Large intestine (tissue), 3 donors: ENCODE measurements at regions not wholly inside any gene's neighbourhood (a gene's known extent, or its start where the extent isn't known, plus 50 kb on each side); places are given as distances from the start of the nearest gene placed in this dataset.
"Not testable (repeated sequence)": the region's sequence is repeated elsewhere in the genome, so short reads cannot be mapped to it uniquely, and the experiment has no call there.

Experiments used
- DNase-seq, 2 donors: peaks; one replicate each; pipeline versions ENCODE4 v3.0.0 to v3.0.0-alpha.2; 2013
- H3K27ac ChIP-seq: one replicate; pipeline ENCODE4 v1.5.1; 2013; ENCODE audit warnings: low read length
- H3K27me3 ChIP-seq: 2 replicates; pipeline ENCODE4 v1.6.1; 2013; ENCODE audit warnings: low read length; ENCODE audit not compliant: control insufficient read depth, insufficient read depth
- H3K36me3 ChIP-seq: 2 replicates; pipeline ENCODE4 v1.6.1; 2013; ENCODE audit warnings: low read length; ENCODE audit not compliant: control insufficient read depth, insufficient read depth
- H3K4me1 ChIP-seq: one replicate; pipeline ENCODE4 v1.6.1; 2013; ENCODE audit warnings: low read length; ENCODE audit not compliant: control insufficient read depth, insufficient read depth
- H3K4me3 ChIP-seq: one replicate; pipeline ENCODE4 v1.5.1; 2013; ENCODE audit warnings: low read length
- H3K9me3 ChIP-seq: one replicate; pipeline ENCODE4 v1.6.1; 2013; ENCODE audit warnings: mild to moderate bottlenecking, low read depth, low read length, moderate library complexity; ENCODE audit not compliant: control insufficient read depth
- WGBS: methylation state at CpG from one replicate; pipeline ENCODE4 v1.1.5; 2013; ENCODE audit warnings: low lambda C conversion rate; ENCODE audit not compliant: insufficient coverage; 5-methylcytosine and 5-hydroxymethylcytosine counted together

DNA sequence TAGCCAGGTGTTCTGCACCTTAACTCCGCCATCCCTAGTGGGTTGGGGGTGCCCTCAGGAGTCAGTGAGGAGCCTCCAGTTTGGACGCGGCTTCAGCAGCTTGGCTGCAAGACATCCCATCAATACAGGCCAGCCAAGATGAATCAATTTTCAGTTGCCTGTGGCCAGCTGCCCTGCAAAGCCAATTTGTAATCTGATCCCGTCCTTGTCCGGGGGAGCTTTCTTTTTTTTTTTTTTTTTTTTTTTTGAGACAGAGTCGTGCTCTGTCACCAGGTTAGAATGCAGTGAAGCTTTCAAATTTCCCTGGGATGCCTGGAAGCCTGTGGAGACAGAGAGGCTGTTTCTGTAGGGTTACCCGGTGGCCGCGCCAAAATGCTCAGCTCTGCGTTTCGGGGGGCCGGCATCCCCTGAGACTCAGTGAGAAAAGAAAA, 192.5 kb downstream of the ASMT start:
- Histone ChIP-seq H3K27ac (no peak overlapping the region), H3K36me3 (no peaks in the 10 kb centered on the region), H3K4me3 (no peak overlapping the region), H3K4me1 (no peaks in the 10 kb centered on the region), H3K27me3 (no peaks in the 10 kb centered on the region), H3K9me3 (no peaks in the 10 kb centered on the region)
- DNase-seq, result no peak
- no CpG with 5 or more reads among the region's 12 CpGs for WGBS

DNA sequence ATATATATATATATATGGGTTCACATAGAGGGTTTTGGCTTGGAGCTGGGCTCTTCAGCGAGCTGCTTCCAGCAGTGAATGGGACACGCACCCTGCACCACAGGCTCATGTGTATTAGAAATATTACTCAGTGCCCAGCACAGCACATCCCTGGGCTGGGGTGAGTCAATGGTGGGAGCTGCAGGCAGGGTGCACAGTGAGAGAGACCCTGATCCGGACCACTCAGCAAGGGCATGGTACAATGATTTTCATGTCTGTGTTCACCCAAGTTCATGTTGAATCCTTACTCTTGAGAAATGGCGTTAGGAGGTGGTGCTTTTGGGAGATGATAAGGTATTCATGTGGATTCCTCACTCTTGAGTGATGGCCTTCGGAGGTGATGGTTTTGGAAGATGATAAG, 194.7 kb downstream of the ASMT start:
- Histone ChIP-seq H3K4me3 (no peak overlapping the region), H3K27ac (no peak overlapping the region), H3K36me3 (no peaks in the 10 kb centered on the region), H3K9me3 (no peaks in the 10 kb centered on the region), H3K4me1 (no peaks in the 10 kb centered on the region), H3K27me3 (no peaks in the 10 kb centered on the region)
- no CpG with 5 or more reads among the region's 5 CpGs for WGBS
- no peak for DNase-seq

DNA sequence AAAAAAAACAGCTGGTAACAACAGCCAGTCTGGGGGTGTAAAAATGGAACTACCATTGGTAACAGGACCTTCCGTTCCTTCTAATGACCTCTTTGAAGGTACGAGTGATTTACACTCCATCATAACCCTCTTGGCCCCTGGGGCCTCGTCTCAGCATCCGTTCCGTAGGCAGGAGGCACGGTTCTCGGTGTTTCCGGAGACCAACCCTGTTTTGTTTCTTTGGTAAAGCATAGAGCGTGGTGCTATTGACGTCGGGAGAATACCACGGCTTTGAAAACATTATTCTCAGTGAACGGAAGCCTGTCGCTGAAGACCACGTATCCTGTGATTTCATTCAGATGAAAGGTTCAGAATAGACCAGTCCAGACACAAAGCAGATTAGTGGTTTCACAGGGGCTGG, 198.9 kb downstream of the ASMT start:
- WGBS, result 100% methylated on average over 3 of the region's 15 CpGs
- H3K27ac ChIP-seq, result no peak overlapping the region
- no peaks in the 10 kb centered on the region for H3K27me3 ChIP-seq
- H3K4me1 ChIP-seq, result no peaks in the 10 kb centered on the region
- peaks cover 3% of the 10 kb centered on the region for H3K9me3 ChIP-seq
- no peak overlapping the region for H3K4me3 ChIP-seq
- H3K36me3 ChIP-seq, result no peaks in the 10 kb centered on the region
- no peak for DNase-seq

DNA sequence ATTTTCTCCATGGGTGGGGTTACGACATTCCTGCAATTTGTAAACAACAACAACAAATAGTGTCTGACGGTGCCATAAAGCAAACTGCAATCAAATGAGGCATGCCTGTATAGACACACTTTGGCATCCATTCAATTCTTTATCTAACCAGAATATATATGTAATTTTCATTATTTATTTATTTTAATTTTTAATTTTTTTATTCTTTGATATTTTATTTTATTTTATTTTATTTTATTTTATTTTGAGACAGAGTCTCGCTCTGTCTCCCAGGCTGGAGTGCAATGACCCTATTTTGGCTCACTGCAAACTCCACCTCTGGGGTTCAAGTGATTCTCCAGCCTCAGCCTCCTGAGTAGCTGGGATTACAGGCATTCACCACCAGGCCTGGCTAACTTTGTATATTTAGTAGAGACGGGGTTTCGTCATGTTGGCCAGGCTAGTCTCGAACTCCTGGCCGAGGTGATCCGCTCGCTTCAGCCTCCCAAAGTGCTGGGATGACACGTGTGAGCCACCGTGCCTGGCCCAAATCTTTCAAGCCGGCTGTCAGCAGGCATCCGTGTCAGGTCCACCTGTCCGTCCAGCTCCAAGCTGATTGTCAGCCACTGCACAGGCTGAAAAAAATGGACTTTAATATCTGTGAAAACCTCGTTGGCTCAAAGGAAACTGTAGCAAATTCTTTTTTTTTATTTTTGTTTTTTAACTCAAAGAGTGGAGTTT, 200.8 kb downstream of the ASMT start:
- Histone ChIP-seq H3K4me1 (no peaks in the 10 kb centered on the region), H3K4me3 (no peak overlapping the region), H3K9me3 (peaks cover 3% of the 10 kb centered on the region), H3K36me3 (no peaks in the 10 kb centered on the region), H3K27me3 (no peaks in the 10 kb centered on the region), H3K27ac (no peak overlapping the region)
- 77% methylated on average over 3 of the region's 15 CpGs for WGBS
- DNase-seq, result no peak

DNA sequence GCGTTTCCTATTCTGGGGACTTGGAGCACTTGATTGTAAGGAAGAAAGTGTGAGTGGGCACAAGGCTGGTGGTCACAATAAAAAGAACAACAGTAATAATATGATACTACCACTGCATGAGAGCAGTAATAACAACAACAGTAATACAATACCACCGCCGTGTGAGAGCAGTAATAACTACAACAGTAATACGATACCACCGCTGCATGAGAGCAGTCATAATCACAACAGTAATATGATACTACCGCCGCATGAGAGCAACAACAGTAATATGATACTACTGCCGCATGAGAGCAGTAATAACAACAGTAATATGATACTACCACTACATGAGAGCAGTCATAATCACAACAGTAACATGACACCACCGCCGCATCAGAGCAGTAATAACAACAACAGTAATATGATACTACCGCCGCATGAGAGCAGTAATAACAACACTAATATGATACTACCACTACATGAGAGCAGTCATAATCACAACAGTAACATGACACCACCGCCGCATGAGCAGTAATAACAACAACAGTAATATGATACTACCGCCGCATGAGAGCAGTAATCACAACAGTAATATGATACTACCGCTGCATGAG, 201.6 kb downstream of the ASMT start:
- H3K4me3 ChIP-seq, H3K9me3 ChIP-seq, DNase-seq, H3K4me1 ChIP-seq, H3K27me3 ChIP-seq, H3K27ac ChIP-seq, H3K36me3 ChIP-seq: not testable (repeated sequence)
- WGBS, result no CpG with 5 or more reads among the region's 17 CpGs

DNA sequence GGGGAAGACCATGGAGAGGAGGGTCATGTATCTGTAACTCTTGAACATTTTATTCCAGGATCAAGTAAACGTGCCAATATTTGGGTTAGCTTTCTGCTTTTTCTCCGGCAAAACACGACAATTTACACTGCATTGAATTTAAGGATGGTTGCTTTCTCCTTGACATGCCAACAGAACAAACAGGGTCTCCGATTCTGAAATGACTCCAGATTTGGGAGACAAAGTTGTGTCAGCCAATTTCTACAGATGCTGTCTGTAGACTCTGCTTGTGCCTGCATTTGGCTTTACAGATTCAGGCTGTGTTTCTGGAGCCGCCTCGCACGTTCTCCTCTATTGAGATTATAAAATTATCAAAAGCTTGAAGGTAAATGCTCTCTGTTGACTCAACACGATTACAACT, 207.0 kb downstream of the ASMT start:
- no peak overlapping the region for H3K4me3 ChIP-seq
- no peaks in the 10 kb centered on the region for H3K27me3 ChIP-seq
- no peaks in the 10 kb centered on the region for H3K36me3 ChIP-seq
- no peaks in the 10 kb centered on the region for H3K4me1 ChIP-seq
- H3K27ac ChIP-seq, result no peak overlapping the region
- WGBS, result no CpG with 5 or more reads among the region's 8 CpGs
- no peak for DNase-seq
- no peaks in the 10 kb centered on the region for H3K9me3 ChIP-seq

DNA sequence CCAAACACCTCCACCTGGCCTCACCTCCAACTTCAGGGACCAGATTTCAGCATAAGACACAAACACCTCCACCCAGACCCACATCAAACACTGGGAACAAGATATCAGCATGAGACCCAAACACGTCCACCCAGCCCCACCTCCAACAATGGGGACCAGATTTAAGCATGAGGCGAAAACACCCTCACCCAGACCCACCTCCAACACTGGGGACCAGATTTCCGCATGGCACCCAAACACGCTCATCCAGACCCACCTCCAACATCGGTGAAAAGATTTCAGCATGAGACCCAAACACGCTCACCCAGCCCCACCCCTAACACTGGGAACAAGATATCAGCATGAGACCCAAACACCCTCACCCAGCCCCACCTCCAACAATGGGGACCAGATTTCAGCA, 210.0 kb downstream of the ASMT start:
- no peak overlapping the region for H3K27ac ChIP-seq
- no CpG with 5 or more reads among the region's 6 CpGs for WGBS
- no peaks in the 10 kb centered on the region for H3K27me3 ChIP-seq
- no peak for DNase-seq
- H3K4me3 ChIP-seq, result no peak overlapping the region
- no peaks in the 10 kb centered on the region for H3K36me3 ChIP-seq
- H3K4me1 ChIP-seq, result no peaks in the 10 kb centered on the region
- H3K9me3 ChIP-seq, result no peaks in the 10 kb centered on the region

DNA sequence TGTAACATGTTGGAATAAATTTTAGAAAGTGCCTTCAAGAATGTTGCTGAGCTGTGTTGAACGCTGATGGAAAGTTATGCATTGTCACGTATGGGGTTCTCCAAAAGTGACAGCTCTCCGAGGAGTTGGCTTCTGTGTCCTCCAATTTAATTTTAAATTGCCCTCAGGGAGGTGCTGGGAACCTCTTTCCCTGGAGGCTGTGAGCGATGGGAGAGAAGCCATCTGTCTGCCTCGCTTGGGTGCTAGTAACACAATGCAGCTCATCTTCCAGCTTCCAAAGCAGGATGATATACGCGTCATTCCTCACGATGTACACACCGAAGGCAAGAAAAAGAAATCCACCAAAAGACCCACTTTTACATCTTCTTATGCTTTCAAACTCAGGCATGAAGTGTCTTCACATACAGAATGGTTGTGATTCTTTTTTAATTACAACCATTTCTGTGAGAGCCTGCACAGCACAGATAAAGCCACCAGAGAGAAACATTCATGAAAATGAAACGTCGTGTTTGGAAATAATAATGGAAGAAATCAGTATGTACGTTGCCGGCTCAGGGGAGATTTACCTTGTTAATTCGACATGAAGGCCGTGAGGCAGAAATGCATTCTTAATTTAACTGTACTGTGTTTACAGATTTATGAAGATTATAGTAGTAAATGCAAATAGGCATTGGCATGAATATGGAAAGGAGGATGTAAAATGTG, 218.9 kb downstream of the ASMT start:
- no peaks in the 10 kb centered on the region for H3K9me3 ChIP-seq
- H3K4me3 ChIP-seq, result no peak overlapping the region
- WGBS, result 76% methylated on average over 6 of the region's 15 CpGs
- DNase-seq, result no peak
- no peak overlapping the region for H3K27ac ChIP-seq
- no peaks in the 10 kb centered on the region for H3K36me3 ChIP-seq
- H3K27me3 ChIP-seq, result no peaks in the 10 kb centered on the region
- no peaks in the 10 kb centered on the region for H3K4me1 ChIP-seq

DNA sequence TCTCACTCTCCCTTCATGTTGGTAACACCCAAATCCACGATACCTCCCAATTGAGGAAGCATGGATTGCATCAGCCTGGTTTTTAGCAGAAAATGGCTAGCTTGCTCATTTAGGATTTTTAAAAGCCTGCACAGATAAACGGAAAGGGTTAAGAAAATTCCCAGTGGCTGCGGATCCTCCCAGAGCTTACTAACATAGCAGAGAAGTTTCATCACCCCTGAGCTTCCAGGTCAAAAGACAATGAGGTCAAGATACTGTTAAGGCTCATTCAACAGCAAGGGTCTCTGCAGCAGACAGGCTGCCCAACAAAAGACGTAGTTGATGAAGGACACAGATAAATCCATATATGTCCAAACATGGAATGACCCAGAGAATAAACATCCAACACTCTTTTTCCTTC, 220.2 kb downstream of the ASMT start:
- no peak overlapping the region for H3K4me3 ChIP-seq

DNA sequence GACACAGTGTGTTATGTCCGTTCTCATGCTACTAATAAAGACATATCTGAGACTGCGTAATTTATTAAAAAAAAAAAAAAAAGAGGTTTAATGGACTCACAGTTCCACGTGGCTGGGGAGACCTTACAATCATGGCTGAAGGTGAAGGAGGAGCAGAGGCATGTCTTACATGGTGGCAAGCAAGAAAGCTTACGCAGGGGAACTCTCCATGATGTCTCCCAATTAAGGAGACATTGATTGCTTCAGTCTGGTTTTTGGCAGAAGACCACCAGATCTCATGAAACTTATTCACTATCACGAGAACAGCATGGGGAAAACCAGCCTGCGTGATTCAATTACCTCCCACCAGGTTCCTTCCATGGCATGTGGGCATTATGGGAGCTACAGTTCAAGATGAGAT, 221.8 kb downstream of the ASMT start:
- no CpG with 5 or more reads among the region's 6 CpGs for WGBS
- Histone ChIP-seq H3K4me1 (no peaks in the 10 kb centered on the region), H3K27ac (no peak overlapping the region), H3K4me3 (no peak overlapping the region), H3K27me3 (no peaks in the 10 kb centered on the region), H3K9me3 (no peaks in the 10 kb centered on the region), H3K36me3 (no peaks in the 10 kb centered on the region)
- no peak for DNase-seq

More for the DNA sequence above, 220.2 kb downstream of the ASMT start:
- H3K27ac ChIP-seq, result no peak overlapping the region
- H3K36me3 ChIP-seq, result no peaks in the 10 kb centered on the region
- WGBS, result no CpG with 5 or more reads among the region's 4 CpGs
- no peaks in the 10 kb centered on the region for H3K9me3 ChIP-seq
- H3K27me3 ChIP-seq, result no peaks in the 10 kb centered on the region
- no peaks in the 10 kb centered on the region for H3K4me1 ChIP-seq
- no peak for DNase-seq
